Hepatic stellate cell (primary cell): ENCODE measurements at regions not wholly inside any gene's neighbourhood (a gene's known extent, or its start where the extent isn't known, plus 50 kb on each side); places are given as distances from the start of the nearest gene placed in this dataset.
"Not testable (repeated sequence)": the region's sequence is repeated elsewhere in the genome, so short reads cannot be mapped to it uniquely, and the experiment has no call there.

Experiments used
- DNase-seq: peaks from one replicate; pipeline ENCODE4 v3.0.0; 2011; ENCODE audit warnings: low spot score

- no peak for DNase-seq
These were observed 167.4 kb upstream of the NFIA start for GRCh38 chr1:60914982-60915381.

- not testable (repeated sequence) for DNase-seq
These were observed 168.7 kb upstream of the NFIA start for GRCh38 chr1:60913708-60914107.

GRCh38 chr1:60913039-60913438, 169.3 kb upstream of the NFIA start:
- no peak for DNase-seq

GRCh38 chr1:60911966-60912697, 170.2 kb upstream of the NFIA start:
- no peak for DNase-seq

GRCh38 chr1:60908159-60908558, 174.2 kb upstream of the NFIA start:
- DNase-seq: no peak

- DNase-seq: no peak
These were observed 175.8 kb upstream of the NFIA start for GRCh38 chr1:60906526-60906925.

GRCh38 chr1:60906039-60906438, 176.3 kb upstream of the NFIA start:
- no peak for DNase-seq

- DNase-seq: no peak
These were observed 178.1 kb upstream of the NFIA start for GRCh38 chr1:60904099-60904851.

- DNase-seq: no peak
These were observed 178.8 kb upstream of the NFIA start for GRCh38 chr1:60903591-60903990.

- DNase-seq: no peak
These were observed 182.9 kb upstream of the NFIA start for GRCh38 chr1:60899464-60899863.

- no peak for DNase-seq
These were observed 183.4 kb upstream of the NFIA start for GRCh38 chr1:60898987-60899386.

GRCh38 chr1:60898413-60898812, 183.9 kb upstream of the NFIA start:
- DNase-seq: no peak

GRCh38 chr1:60896701-60897363, 185.5 kb upstream of the NFIA start:
- no peak for DNase-seq

- DNase-seq: no peak
These were observed 186.7 kb upstream of the NFIA start for GRCh38 chr1:60895701-60896100.

GRCh38 chr1:60895252-60895651, 187.1 kb upstream of the NFIA start:
- DNase-seq: no peak

- DNase-seq: no peak
These were observed 187.6 kb upstream of the NFIA start for GRCh38 chr1:60894741-60895140.

- no peak for DNase-seq
These were observed 188.2 kb upstream of the NFIA start for GRCh38 chr1:60894130-60894529.

- no peak for DNase-seq
These were observed 189.0 kb upstream of the NFIA start for GRCh38 chr1:60893136-60893930.

- DNase-seq: no peak
These were observed 190.6 kb upstream of the NFIA start for GRCh38 chr1:60891765-60892164.

GRCh38 chr1:60891281-60891680, 191.1 kb upstream of the NFIA start:
- DNase-seq: no peak

GRCh38 chr1:60890664-60891063, 191.7 kb upstream of the NFIA start:
- no peak for DNase-seq

GRCh38 chr1:60889709-60890108, 192.7 kb upstream of the NFIA start:
- DNase-seq: no peak
